COLO829 (cell line): ENCODE measurements at regions not wholly inside any gene's neighbourhood (a gene's known extent, or its start where the extent isn't known, plus 50 kb on each side); places are given as distances from the start of the nearest gene placed in this dataset.

Experiments
- DNase-seq: peaks from one replicate; pipeline ENCODE4 v3.0.0; 2012; ENCODE audit warnings: low spot score

DNA sequence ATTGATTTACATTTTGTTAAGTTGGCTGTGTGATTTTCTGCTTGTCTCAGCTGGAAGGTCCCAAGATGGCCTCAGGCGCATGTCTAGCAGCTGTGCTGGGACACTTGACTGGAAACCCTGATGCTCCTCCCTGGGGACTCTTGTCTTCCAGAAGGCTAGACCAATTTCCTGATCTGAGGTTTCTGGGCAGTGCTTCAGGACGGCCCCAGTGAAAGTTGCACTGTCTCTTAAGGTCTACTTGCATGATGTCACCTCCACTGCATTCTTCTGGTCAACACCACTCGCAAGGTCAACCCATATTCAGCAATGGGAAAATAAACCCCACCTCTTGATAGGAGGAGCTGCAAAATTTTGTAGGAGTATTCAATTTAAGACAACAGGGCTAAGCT lies 116.0 kb downstream of the SALL1 start:
- DNase-seq = no peak

DNA sequence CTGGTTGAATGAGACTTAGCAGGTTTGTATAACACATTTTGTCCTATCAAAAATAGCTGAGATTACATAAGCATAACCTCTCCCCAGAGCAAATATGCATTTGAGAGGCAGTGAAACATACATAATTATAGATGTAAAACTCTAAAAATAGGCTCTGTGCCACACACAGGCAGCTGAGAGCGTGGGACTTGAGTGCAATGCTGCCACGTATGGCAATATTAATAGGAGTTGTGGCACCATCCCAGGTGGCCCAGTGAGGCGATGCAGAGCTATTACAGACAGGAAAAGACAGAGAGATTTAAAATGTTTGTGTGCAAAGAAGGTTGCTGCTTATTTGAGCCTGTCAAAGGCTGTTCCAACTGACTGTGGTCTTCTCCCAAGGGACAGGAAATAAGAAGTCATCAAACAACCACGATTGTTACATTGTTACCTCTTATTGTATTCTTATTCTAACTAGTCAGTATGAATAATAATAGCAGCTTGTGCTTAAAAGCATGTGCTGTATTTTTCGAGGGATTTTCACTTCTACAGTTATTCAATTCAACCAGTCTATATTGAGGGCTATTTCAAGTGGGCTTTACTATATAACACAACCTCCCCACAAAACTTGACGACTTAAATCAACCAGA lies 116.5 kb downstream of the SALL1 start:
- DNase-seq = no peak

DNA sequence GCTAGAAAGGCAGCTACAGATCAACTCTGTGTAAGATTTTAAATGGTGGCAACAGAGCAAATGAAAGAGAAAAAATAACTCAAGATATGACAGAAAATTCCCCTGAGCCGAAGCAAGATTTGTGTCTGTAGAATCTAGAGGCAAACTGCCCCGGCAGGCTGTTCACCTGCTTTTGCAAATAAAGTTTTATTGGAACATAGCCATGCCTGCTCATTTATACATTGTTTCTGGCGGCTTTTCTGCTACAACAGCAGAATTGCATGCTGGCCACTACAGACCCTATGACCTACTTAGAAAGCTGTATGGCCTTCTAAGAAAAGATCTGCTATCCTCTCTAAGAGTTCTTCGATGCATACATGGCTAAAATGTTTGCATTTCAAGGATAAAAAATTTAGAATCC lies 119.5 kb downstream of the SALL1 start:
- DNase-seq = no peak

DNA sequence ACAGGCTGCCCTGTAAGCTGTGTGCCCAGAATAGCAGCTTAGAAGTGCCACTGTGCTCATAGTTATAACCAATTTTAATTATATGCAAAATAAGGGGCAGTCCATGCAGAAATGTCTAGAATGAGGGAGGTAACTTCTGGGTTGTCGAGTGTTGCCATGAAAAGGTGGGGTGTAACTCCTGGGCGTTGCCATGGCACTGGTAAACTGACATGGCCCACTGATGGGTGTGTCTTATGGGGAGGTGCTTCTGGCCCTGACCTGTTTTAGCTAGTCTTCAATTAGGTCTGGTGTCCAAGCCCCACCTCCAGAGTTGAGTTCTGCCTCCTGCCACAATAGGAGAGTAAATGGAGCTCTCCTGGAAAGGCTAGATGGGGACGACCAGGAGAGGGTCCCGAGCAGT lies 120.6 kb downstream of the SALL1 start:
- DNase-seq = no peak

DNA sequence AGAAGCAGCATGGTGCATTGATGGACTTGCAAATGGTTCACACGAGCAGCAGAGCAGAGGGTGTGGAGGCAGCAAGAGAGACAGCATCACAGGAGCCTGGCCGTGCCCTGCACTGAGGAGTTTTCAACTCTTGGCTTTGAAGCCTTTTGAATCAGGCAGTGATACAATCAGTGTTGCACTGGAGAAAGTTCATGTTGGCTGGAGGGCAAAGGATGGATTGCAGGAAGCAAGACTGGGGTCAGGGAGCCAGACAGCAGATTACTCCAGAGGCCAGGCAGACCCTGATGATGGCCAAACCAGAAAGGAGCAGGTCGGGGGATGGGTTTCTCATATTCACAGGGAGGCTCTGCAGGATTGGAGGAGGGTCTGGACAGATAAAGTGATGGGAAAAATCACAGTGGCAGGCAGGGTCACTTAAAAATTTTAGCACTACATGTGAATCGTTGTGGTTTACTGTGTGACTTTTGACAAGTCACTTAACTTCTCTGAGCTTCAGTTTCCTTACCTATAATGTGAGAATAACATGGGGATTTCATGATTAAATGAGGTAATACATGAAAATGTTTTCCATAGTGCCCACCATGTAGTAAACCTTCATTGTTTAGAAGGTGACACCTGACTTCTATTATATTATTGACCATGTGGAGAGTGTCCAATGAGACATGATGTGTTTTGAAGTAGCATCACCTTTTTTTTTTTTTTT lies 125.3 kb downstream of the SALL1 start:
- DNase-seq = no peak

DNA sequence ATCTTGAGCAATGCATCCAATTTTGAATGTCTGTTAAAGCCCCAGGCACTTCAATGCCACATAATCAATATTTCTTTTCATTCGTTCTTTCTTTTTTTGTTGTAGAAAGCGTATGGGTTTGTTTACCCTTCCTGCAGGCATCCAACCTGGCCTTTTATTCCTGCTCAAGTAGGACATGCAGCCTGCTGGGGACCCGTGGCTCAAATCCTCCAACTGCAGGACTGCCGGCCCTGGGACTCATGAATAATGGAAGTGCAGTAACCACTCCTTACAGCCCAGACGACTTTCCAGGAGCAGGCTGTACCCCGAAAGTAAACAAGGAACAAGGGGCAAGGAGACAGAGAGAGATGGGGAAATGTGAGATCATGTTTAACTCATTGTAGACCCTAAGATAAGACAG lies 126.4 kb downstream of the SALL1 start:
- DNase-seq = no peak

DNA sequence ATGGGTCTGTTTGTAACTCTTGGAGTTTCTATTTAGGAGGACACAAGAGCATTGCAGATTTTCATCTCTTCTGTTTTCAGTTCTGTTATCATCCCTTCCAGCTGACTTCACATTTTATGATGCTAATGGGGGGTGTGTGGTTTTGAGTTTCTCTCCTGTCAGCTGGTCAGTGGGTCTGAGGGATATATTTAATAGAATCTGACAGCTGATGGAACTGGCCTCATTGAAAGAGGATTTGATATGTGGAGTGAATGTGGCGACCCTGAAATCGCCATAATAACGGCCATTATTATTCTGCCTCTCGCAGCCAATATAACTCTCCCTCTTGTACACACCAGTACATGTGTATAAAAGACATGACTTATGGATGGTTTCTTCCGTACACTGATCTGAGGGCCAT lies 128.1 kb downstream of the SALL1 start:
- DNase-seq = no peak

DNA sequence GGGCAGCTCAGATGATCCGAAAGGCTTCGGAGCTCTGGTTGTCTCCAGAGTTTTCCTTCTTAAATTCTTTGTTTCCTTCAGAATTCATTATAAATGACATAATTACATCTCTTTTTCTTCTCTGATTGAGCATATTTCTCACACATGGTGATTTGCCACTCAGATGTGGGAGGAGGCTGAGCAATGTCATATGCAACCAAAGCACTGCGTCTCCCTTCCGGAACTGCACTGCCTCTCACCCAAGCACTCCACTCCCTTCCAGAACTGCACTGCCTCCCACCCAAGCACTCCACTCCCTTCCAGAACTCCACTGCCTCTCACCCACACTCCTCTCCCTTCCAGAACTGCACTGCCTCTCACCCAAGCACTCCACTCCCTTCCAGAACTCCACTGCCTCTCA lies 131.5 kb downstream of the SALL1 start:
- DNase-seq = no peak

DNA sequence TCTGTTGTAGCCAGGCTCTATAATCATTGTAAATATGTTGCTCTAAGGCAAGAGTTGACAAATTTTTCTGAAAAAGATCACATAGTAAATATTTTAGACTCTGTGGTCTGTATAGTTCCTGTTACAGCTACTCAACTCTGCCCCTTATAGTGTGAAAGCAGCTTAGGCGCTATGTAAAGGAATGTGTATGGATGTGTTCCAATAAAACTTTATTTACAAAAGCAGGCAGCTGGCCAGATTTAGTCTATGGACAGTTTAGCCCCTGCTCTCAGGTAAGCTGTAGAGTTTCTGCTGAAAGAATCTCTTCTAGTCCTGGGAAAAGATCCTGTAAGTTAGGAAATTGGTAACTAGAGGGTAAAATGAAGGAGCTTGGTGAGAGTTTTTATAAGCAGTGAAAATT lies 133.1 kb downstream of the SALL1 start:
- DNase-seq = no peak

DNA sequence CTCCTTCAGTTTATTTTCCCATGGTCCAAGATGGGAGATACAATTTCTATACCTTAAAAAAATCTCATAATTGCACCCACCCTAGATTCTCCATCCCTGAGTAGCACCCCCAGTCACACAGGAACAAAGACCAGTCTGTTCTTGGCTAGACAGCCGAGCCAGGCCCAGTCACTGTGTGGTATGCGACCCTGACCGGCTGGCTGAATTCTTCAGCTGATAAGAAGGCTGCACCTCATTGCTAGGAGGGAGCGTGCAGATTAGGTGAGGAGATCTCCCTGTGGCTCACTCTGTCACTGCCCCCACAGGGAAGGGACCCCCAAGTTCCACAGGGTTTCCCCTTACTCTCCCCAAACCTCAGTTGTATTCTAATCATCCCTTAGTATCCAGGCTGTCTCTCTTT lies 138.7 kb downstream of the SALL1 start:
- DNase-seq = no peak

DNA sequence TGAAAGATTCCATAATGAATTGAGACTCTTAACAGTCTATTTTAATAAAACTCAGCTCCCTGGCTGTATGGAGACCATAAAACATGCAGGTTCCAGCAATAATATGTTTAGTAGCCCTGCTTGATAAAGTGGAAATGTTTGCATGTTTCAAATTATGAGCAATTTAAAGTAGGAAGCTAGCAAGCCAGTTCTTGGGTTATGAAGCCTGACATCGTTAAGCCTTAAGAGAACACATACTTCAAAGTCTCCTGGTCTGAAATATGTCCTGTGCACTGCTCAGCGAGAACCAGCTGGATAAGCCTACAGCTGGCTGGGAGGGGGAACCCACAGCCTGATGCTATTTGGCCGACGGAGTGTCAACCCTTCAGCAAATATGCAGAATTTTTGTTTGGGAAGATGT lies 140.3 kb downstream of the SALL1 start:
- no peak for DNase-seq

DNA sequence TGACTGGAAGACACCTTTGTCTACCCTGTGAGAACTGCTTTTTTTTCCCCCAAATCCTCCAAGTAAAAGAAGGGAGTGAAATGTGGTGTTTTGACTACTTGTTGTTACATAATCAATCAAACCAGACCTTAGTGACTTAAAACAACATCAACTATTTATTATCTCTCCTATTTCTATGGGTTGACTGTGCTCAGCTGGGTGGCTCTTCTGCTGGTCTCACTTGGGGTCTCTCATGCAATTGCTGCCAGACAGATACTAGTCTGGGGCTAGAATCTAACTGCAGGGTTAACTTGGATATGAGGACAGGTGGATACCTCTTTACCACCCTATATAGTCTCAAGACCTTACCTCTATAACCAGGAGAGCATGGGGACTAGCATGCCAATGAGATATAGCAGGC lies 141.3 kb downstream of the SALL1 start:
- no peak for DNase-seq

DNA sequence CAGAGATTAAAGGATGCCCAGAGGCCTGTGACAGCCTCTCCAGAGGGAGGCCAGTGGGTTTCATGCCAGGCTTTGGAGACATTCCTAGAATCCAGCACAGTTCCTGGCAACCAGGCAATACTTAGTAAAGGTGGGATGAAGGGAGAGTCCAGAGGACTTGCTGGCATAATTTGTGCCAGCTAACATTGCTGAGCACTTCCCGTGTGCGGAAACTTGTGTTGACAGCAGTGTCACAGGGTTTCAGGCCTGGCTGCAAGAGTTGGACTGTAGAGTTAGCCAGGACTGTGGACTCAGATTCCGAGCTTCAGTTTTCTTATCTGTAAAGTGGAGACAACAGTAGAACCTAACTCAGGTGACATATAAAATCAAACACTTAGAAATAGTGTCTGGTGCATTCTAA lies 141.7 kb downstream of the SALL1 start:
- no peak for DNase-seq

DNA sequence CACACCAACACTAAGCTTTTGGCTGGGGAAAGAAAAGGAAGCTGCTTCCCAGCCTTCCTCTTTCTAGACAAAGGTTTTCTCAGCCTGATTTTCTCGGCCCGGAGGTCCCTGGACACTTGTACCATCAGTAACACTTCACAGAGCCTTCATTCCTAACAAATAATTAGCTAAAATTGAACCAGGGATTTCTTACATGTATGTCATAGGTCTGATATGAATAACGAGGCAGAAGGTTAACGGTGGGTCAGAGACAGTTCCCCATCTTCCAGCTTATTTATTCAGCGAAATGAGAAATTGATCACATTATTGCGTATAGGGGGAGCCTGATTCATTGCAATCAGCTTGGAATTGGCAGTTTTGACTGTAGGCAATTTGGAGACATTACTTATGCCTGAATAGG lies 142.5 kb downstream of the SALL1 start:
- no peak for DNase-seq

DNA sequence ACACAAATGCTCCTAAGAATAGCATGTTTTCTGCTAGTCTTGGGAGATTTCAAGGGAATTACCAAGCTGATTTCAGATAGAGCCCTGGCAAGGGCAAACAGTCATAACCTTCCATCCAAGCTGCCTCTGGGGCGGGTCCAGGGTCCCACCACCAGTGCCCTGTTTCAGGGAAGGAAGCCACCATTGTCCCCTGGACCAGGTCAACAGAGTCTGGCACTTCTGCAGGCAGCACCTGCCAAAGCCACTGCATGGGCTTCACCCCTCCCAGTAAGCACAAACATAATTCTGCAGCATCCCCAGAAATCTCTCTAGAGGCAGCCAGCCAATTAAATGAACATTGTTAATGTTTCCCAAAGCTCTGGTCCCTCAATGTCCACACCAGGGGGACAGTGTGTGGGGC lies 143.0 kb downstream of the SALL1 start:
- DNase-seq = no peak

DNA sequence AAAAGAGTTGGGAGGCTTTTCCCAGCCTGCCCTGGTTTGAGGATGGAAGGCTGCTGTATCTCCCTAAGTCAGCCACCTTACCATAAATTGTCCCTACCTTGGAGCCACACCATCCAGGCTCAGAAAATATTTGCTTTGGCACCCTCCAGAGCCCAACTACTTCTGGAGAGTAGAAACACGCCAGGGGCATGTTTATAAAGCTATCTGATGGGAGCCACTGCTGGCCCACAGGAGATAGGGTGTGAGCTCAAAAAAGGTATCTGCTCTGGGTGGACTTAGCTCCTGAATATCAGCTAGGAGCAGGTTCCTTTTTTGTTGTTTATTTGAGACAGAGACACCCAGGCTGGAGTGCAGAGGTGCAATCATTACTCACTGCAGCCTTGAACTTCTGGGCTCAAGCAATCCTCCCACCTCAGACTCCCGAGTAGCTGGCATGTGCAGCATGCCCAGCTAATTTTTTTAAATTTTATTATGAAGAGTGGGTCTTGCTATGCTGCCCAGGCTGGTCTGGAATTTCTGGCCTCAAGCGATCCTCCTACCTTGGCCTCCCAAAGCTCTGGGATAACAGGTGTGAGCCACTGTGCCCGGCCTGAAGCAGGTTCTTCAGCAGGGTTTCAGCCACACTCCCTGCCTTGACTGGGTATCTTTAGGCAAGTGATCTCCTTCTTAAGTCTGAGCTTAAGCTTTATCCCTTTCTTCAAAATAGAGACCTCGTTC lies 147.1 kb downstream of the SALL1 start:
- DNase-seq = no peak

DNA sequence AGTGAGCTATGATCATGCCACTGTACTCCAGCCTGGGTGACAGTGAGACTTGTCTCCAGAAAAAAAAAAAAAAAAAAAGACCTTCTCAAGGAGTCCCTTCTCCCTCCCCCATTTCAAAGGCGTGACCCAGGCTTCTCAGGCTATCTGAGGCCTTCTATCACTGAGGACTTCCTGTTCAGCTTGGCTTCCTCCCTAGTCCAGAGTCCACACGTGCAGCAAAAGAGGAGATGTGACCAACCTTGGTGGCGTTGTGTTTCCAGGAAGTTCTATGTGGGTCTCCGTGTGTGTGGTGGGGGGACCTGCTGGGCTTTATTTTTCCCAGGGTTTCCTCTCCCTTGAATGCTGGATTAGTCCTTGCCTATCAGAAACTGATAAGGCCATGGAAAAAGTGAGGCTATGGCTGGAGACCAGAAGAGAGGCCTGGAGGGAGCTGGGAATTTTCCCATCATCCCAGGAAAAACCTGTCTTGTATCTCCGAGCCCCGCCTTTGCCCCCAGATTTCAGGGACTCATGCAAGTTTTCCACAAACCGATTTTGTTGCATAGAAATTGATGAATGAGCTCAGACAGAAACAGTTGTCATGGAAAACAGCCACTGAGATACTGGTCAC lies 148.1 kb downstream of the SALL1 start:
- no peak for DNase-seq

DNA sequence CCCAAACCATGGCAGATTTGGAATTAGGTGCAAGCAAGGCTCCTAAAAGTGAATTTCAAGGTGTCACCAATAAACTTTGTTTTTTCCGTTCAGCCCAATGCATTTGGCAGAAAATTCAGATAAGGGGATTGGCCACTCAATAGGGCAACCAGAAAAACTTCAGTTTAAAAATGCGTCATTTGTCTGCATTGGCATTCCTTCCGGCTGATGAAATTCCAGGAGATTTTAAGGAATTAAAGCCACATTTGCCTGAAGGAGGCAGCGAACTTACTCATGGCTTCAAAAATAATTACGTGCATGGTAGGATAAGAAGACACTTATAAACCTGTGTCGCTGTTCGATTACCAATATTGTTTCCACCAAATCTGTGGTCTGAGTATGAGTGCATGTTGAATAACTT lies 151.9 kb downstream of the SALL1 start:
- DNase-seq = no peak

DNA sequence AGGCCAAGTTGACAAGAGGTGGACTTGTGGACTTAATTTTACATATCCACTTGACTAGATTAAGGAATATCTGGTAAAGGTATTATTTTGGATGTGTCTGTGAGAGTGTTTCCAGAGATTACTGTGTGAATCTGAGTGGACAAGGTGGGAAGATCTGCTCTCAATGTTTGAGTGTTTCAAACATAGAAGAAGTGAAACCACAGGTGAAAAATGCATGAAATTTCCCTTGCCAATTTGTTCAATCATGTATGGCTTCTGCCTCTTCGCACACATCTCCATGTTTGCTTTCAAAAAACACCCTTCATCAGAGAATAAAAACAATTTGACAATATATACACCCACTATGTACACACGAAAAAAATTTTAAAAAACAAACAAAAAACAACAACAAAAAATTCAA lies 152.7 kb downstream of the SALL1 start:
- DNase-seq = no peak

DNA sequence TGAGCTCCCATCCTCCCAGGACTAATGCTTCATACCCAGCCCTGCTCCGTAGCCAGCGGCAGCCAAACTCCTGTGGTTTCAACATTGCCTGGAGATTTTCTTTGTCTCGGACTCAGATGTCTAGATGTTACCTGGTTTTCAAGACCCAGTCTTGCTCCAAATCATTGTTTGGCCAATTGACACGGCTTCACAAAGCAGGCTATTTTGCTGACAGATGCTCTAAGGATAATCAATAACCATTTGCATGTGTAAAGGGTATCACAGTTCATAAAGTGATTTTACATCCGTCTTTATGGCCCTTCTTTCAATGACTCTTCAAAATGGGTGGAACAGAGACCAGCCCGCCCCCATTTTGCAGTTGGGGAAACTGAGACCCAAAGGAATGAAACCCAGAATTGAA lies 153.4 kb downstream of the SALL1 start:
- no peak for DNase-seq

DNA sequence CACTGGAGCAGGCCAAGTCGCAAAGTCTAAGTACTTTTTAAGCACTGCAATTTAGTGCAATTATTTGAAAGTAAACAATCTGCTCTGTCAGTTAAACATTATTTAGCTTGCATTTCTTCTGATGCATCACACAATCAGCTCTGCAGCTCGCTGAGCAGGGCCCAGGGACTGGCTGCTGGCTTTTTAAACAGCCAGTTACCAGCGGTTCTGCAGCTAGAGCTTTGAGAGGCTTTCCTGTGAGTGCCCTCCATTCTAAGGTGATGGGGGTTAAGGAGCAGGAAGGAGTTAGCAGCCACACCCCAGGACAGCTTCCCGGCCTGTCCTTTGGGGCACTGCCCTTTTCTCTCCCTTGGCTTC lies 154.3 kb downstream of the SALL1 start:
- no peak for DNase-seq

DNA sequence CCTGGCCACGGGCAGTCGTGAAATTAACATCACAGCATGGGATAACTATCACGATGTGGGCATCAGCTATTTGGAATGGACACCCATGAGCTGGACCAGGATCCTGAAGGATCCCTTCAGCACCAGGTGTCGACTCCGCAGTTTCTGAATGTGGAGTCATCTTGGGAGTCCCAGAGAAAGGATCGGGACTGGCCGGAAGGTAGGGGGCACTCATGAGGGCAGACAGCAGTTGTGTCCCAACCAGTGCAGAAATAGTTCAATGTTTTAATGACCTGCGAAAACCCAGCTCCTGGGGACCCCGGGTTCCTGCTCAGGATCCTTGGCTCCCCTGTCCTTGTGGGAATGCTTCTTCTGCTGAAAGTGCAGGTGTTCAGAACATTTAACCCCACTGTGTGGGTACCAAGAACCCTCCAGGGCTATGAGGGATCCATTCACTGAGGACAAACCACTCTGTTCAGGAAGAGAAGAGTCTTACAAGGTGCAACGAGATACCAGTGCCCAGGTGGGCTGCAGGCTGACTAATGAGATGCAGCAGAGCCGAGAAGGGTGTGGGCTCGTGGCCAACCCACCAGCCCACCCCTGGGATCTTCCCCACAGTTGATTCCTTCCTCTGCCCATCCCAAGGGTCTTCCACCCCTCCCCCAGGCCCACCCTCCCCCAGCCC lies 154.8 kb downstream of the SALL1 start:
- DNase-seq = no peak

DNA sequence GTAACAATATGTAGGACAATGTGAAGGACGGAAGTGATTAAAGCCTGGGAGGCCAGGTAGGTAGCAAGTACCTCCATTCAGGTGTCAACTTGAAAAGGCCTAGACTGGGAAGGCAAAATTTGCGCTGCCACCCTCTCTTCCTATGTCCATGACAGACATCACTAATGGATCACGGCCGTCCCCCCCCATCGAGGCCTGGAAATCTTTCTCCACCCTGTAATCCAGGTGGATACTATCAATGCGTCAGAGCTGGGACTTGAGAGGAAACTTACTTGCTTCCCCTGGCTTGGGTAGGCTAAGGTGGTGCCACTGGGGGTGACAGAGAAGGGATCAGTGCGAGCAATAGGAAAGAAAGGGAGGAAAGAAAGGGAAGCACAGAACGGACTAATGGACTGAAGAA lies 156.1 kb downstream of the SALL1 start:
- no peak for DNase-seq
